ENCODE measurements at regions not wholly inside any gene's neighbourhood (a gene's known extent, or its start where the extent isn't known, plus 50 kb on each side); places are given as distances from the start of the nearest gene placed in this dataset.

- no peak for DNase-seq
These were observed 253.8 kb upstream of the DMD start for GRCh38 chrX:33465137-33465536.

- DNase-seq: no peak
These were observed 245.8 kb upstream of the DMD start for GRCh38 chrX:33457102-33457501.

- no peak for DNase-seq
These were observed 235.9 kb upstream of the DMD start for GRCh38 chrX:33447285-33447684.

- DNase-seq: peak; percentile 74
These were observed 223.1 kb upstream of the DMD start for GRCh38 chrX:33434256-33435092.

GRCh38 chrX:33416273-33416805 is 205.0 kb upstream of the DMD start:
- no peak for DNase-seq

GRCh38 chrX:33415459-33415858 is 204.1 kb upstream of the DMD start:
- DNase-seq: no peak

- no peak for DNase-seq
These were observed 174.2 kb upstream of the DMD start for GRCh38 chrX:33385546-33385945.

- no peak for DNase-seq
These were observed 168.5 kb upstream of the DMD start for GRCh38 chrX:33379839-33380238.

GRCh38 chrX:33357606-33358005 is 146.3 kb upstream of the DMD start:
- no peak for DNase-seq

GRCh38 chrX:33339219-33339618 is 127.9 kb upstream of the DMD start:
- no peak for DNase-seq

- no peak for DNase-seq
These were observed 125.4 kb upstream of the DMD start for GRCh38 chrX:33336783-33337182.

- no peak for DNase-seq
These were observed 121.9 kb upstream of the DMD start for GRCh38 chrX:33333271-33333670.

GRCh38 chrX:33330798-33331197 is 119.4 kb upstream of the DMD start:
- no peak for DNase-seq

- DNase-seq: no peak
These were observed 112.8 kb upstream of the DMD start for GRCh38 chrX:33324099-33324498.

GRCh38 chrX:33307911-33308354 is 96.6 kb upstream of the DMD start:
- DNase-seq: no peak

- no peak for DNase-seq
These were observed 87.3 kb upstream of the DMD start for GRCh38 chrX:33298622-33299021.

GRCh38 chrX:33285550-33285949 is 74.2 kb upstream of the DMD start:
- no peak for DNase-seq

GRCh38 chrX:33277046-33277445 is 65.7 kb upstream of the DMD start:
- DNase-seq: no peak

- DNase-seq: no peak
These were observed 62.2 kb upstream of the DMD start for GRCh38 chrX:33273535-33273934.

- DNase-seq: no peak
These were observed 61.6 kb upstream of the DMD start for GRCh38 chrX:33272986-33273385.

All from activated CD8-positive, alpha-beta memory T cell treated with anti-CD3 and anti-CD28 coated beads for 24 hours (primary cell).